GM11168 (cell line): ENCODE measurements at regions not wholly inside any gene's neighbourhood (a gene's known extent, or its start where the extent isn't known, plus 50 kb on each side); places are given as distances from the start of the nearest gene placed in this dataset.
"Not testable (repeated sequence)": the region's sequence is repeated elsewhere in the genome, so short reads cannot be mapped to it uniquely, and the experiment has no call there.

Experiments used
- in situ Hi-C: fragments of 300-500 bp; cut with MboI; formaldehyde crosslinking; loops from one replicate; pipeline ENCODE4 v1.12.0; 2022; ENCODE audit warnings: low sequenced_read_pairs; ENCODE audit not compliant: unreplicated experiment

- in situ Hi-C loops = no loop called here
Observed at GRCh38 chr6:137811121-137811915, 55.7 kb upstream of the TNFAIP3 start.

GRCh38 chr6:137811916-137812553 is 55.0 kb upstream of the TNFAIP3 start:
- in situ Hi-C loops = no loop called here

GRCh38 chr6:137813308-137813970 is 53.6 kb upstream of the TNFAIP3 start:
- in situ Hi-C loops = no loop called here

- in situ Hi-C loops = not testable (repeated sequence)
Observed at GRCh38 chr6:137814030-137814429, 53.0 kb upstream of the TNFAIP3 start.

- in situ Hi-C loops = no loop called here
Observed at GRCh38 chr6:137815692-137816091, 51.4 kb upstream of the TNFAIP3 start.

GRCh38 chr6:137816133-137816579 is 50.9 kb upstream of the TNFAIP3 start:
- in situ Hi-C loops = no loop called here

GRCh38 chr6:137816688-137817618 is 50.1 kb upstream of the TNFAIP3 start:
- in situ Hi-C loops = no loop called here
